ENCODE measurements at regions not wholly inside any gene's neighbourhood (a gene's known extent, or its start where the extent isn't known, plus 50 kb on each side); places are given as distances from the start of the nearest gene placed in this dataset.

- TF ChIP-seq CTCF (IDR thresholded peaks at IDR 0.05; ENCODE audit: low read depth, low read length, missing input control) (no peak), FOXA1 (IDR thresholded peaks at IDR 0.05) (no peak), MAX (IDR thresholded peaks at IDR 0.05) (no peak), GABPA (IDR thresholded peaks at IDR 0.05 in 1 of 2, conservative IDR thresholded peaks at IDR 0.05 in 1 of 2) (no peak), RAD21 (IDR thresholded peaks at IDR 0.05) (no peak), ZBTB33 (IDR thresholded peaks at IDR 0.05) (no peak), HNF4A (conservative IDR thresholded peaks at IDR 0.05) (no peak), REST (IDR thresholded peaks at IDR 0.05) (no peak), YY1 (IDR thresholded peaks at IDR 0.05) (no peak), JUND (IDR thresholded peaks at IDR 0.05) (no peak), EGR1 (IDR thresholded peaks at IDR 0.05; ENCODE audit: low read depth in 2 of 2) (no peak), SP1 (IDR thresholded peaks at IDR 0.05) (no peak), TAF1 (conservative IDR thresholded peaks at IDR 0.05) (no peak)
Measured at GRCh38 chr13:81247711-81248110, 906.8 kb upstream of the SPRY2 start.
